CD4-positive, alpha-beta T cell treated with Interleukin-12 subunit alpha and Interleukin-12 subunit beta, for 1 hour (primary cell): ENCODE measurements at regions not wholly inside any gene's neighbourhood (a gene's known extent, or its start where the extent isn't known, plus 50 kb on each side); places are given as distances from the start of the nearest gene placed in this dataset.

ENCODE experiments used
- DNase-seq: peaks from one replicate; pipeline ENCODE4 v3.0.0-alpha.2; 2020

DNA sequence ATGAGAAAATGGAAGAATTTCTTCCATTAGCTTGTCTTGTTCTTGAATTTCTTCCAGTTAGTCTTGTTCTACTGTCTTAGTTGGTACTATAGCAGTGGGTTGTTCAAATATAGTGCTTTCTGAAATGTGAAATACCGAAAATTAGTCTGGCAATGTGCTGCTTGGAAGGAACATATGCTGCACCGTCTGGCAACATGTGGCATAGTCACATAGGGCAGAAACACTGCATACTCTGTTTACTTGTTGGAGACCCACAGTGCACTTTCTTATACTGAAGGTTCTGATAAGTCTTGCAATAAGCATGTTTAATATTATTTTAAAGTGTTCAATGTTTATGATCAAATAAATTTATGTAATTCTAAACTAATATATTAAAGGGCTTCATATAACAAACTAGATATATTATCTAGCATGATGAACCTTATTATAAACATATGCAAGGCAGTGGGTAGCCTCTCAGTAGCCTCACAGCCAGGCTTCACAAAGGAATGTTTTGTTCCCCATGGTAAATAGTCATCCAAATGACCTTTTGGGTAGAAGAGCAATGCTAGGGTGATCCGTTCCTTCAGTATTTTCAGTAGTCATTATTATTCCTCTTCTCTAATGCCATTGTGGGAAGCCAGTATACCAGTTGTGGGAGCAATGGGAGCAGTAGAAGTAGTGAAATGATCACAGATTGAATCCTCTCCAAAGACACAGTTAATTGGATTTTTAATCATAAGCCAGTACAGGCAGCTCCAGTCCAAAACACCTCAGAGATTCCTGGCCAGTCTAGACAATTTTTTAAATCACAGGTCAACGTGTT, 1106.7 kb downstream of the DTWD2 start:
- no peak for DNase-seq

DNA sequence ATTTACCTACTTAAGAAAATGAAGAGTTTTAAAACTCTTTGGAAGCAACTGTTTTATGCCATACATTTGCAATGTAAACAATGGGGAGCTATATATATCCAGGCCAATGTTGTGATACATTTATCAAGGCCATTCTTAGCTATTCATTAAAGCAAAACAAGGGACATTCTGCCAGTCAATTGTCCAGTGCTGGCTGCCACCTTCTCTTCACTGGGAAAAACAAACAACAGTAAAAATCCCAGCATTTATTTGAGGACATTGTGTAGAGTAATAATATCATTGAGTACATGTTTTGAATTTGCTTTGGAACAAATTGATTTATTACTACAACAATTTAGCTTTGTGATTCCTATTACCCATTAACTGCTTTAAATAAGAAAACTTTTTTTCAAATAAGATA, 1107.4 kb downstream of the DTWD2 start:
- DNase-seq: no peak

DNA sequence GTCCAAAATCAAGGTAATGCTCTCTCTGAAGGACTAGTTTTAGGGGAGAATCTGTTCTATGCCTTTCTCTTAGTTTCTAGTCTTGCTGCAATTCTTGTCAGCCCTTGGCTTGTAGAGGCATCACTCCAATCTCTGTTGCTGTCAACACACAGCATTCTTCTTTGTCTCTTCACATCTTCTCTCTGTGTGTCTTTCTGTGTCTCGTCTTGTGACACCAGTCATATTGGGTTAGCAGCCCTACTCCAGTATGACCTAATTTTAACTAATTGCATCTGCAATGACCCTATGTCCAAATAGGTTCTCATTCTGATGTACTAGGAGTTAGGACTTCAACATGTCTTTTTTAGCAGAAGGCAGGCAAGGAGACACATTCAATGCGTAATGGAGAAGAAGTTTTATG, 1110.6 kb downstream of the DTWD2 start:
- DNase-seq: no peak

DNA sequence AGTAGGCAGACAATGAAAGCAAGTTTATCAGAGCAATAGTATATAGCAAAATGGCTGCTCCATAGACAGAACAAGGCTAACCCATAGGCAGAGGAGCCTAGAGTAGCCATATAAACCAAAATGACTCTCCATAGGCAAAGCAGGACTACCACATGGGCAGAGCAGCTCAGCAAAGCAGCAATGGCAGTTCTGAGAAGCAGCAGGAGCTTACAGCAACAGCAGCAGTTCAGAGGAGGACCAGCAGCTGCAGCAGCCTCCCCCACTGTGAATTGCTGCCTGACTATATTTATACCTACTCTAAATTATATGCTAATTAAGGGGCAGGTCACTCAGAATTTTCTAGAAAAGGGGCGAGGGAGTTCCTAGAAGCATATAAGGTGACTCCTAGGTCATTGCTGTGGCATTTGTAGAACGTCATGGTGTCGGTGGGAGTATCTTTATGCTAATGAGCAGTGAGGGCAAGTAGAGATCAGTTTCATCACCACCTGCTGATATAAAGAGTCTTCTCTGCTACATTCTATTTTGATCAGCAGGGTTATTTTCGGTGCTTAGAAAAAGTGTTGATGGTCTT, 1115.5 kb downstream of the DTWD2 start:
- DNase-seq: no peak

DNA sequence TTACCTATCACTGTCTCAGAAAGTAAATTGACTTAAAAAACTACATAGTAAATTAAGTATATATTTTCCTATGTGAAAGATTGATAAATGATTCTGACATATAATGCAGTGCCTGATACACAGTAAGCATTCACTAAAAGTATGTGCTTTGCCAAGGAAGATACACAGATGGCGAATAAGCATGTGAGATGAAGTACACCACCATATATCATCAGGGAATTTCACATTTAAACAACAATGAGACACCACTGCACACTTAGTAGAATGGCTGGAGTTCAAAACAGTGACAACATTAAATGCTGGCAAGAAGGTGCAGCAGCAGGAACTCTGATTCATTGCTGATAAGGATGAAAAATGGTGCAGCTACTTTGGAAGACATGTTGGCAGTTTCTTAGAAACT, 1118.8 kb downstream of the DTWD2 start:
- no peak for DNase-seq

DNA sequence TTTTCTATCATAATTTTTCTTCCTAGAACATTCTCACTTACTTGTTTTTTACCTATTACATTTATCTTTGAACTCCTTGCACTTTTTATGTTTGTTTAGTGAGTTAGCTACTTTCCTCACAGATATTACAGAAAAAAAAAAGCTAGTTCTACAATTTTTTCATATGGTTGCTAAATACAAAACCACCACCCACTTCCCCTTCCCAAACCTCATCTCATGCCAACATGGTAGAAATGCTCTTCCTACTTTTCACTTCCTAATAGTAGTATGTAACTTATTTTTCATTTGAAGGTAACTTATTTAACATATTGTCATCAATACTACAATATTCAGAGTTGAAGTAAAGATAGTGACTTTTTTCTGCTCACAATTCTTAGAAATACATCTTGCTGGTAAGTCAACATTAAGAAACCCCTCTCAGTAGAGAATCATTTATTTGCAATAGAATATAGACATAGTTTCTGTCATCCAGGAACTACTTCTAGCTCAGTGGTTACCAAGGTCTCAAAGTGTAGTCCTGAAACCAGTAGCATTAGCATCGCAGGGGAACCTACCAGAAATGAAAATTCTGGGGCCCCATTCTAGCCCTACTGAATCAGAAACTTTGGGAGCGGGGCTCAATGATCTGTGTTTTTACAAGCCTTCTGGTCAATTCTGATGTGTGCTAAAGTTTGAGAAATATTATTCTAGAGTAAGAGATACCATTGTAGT, 1124.6 kb downstream of the DTWD2 start:
- DNase-seq: no peak

DNA sequence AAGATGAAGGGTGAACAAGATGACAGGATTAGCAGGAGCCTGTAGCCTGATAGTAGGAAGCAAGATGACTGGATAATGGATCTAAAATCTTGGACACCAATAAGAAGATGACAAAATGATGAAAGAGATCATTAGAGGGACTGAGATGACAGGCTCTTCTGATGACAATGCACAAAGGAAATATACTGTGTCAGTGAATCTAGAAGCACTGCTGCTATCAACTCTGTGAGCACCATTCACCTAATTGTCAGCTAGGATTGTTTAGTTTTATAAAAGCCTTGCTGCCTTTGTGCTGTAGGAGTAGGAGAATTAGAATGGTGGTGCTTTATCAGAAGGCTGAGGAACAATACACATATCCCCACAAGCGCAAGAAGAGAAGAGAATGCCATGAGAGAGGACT, 1127.8 kb downstream of the DTWD2 start:
- DNase-seq: no peak

DNA sequence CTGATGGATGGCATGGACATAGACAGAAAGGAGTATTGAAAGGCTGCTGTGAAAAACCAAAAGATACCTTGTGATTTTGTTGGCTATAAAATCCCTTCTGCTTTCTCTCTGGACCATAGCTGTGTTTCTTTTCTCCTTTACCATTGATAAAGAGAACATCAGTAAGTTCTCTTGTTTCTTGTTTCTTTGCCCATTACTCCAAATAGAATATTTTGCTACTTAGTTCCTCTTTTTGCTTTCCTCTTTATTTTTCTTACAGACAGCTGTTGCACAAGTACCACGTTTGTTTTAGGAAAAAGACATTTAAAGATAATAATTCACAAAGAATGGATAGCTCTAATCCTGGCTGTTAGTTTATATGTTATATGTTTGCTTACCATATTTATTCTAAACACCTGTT, 1129.2 kb downstream of the DTWD2 start:
- DNase-seq: no peak

DNA sequence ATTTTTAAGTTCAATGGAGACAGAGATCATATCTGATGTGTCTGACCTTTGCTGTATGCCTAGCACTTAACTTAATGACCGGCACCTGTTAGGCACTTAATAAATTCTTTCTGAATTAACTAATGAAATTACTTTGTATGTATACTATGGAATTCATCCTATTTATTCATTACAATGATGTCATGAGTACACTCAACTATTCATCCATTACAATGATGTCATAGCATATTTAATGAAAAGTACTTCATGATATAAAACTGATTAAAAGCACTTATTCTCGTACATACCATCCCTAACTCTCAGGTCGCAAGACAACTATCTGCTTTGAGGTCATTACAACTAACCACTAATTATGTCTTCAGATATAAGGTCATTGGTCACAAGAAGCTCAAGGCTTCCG, 1131.6 kb downstream of the DTWD2 start:
- no peak for DNase-seq

DNA sequence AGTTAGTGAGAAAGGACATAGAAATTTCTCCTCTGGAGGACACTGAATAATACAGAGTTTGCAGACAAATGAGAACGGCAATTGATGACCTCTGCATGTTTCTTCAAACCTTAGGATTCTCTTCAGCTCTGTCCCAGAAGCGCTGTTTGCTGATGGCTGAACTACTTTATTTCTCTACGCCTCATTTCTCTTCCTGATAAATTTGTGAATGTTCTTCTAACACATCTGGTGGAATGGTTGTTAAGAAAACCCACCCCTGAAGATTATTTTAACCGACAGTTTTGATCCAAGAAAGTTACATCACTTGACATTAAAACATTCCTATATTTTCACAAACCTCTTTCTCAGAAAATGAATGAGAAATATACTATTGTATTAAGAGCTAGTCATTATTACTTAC, 1150.6 kb downstream of the DTWD2 start:
- no peak for DNase-seq

DNA sequence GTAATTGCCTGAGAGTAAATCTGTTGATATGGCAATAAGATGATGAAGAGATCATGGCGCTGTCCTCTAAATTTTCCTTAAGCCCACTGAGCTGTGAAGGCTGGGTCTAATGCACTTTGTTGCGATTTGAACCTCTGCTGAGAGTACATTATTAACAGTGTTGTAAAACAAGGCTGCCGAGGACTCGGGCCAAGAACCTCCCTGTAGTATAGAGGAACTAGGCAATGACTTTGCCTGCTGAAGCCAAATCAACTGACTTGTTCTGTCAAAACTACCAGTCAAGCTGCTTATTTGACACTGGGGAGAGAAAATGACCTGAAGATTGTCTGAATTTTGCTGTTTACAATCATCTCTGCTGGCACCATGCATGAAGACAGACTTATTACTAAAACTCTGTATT, 1154.7 kb downstream of the DTWD2 start:
- no peak for DNase-seq

DNA sequence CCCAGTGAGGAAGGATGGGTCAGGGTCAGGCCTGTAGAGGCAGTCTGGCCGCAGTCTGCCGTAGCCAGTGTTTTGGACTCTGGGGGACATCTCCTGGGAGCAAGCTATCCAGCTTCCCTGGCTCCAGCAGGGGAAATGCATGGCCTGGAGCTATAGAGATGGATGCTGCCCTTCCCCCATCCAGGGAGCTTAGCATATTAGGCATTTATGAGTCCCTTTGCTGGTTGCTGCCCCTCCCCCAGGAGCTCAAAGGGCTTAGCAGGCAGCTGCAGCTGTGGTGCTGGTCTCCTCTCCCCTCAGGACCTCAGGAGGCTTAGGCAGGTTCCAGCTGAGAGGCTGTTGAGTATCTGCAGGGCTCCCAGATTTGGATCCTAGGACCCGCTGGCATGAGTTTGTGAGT, 1158.7 kb downstream of the DTWD2 start:
- no peak for DNase-seq

DNA sequence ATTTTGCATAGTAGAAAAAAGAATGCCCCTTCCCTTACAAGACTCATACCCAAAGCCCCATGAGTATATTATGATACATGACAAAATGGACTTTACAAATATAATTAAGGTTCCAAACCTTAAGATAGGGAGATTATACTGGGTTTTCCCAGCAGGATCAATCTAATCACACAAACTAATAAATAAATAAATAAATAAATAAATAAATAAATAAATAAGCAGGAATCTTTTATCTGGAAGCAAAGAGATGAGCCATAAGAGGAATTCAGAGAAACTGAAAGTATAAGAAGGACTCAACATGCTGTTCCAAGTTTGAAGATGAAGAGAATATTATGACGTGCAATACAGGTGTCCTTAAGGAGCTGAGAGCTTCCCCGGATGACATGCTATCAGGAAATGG, 1174.5 kb downstream of the DTWD2 start:
- no peak for DNase-seq

DNA sequence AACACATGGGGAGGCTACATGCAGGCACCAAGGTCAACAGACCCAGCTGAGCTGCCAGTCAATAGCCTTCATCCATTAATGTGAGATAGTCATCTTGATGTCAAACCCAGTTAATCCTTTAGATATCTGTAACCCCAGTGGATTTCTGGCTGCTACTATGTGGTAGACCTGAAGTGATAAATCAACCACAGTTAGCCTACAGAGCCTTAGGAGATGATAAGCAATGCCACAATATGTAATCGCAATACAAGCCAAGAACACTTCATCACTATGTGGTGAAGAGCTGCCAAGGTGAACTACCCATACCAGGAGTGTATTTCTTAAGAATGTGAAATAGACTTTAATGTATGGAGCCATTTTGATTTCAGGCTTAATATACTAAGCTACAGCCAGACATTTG, 1175.5 kb downstream of the DTWD2 start:
- DNase-seq: no peak

DNA sequence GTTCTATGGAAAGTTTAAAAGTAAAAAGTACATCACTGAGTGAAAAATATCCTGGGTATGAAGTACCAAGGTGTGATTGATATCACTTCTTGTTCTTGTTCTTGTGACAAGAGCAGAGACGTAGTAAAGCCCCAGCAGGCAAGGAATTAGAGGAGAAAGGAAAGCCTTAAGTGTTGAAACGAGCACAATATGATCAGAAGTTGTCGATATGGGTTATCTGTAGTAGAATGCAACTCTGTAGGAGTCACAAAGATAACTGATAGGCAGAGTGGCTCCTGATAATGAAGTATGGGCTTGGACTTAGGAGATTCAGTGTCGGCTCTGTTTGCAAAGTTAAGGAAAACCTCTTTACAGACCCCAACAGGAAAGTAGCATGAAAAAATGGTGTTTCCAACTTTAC, 1179.1 kb downstream of the DTWD2 start:
- no peak for DNase-seq

DNA sequence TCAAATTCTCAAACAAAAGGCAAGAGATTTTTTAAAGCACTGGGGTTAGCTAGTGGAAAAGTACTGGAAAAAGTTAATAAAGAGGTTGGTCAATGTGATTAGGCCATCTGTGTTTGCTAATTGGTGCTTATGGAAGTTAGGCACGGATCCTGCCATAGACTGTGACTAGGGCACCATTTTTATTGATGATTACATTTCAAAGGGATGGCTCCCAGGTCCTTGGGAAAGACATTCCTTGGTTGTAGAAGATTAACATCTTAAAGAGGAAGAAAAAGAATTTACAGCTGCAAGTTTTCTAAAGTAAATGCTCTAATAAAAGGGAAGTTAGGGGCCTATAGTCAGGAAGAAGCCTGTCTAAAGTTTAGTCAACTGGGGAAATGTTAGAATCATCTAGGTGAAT, 1183.3 kb downstream of the DTWD2 start:
- no peak for DNase-seq

DNA sequence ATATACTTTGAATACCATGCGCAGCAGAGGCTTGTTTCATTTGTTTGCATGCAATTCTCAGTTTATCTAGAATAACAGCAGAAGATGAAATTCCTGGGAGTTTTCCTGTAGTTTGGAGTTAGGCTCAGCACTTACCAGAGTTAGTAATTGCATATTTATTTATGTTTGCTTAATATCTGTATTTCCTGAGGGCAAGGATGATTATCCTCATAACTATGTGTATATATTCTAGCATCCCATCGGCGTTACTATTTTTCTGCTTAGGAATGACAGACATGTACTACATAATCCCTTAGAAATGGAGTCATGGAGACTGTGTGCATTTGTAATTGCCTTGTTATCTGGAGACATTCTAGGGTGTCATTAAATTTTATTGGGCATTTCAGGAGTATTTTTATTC, 1184.8 kb downstream of the DTWD2 start:
- no peak for DNase-seq

DNA sequence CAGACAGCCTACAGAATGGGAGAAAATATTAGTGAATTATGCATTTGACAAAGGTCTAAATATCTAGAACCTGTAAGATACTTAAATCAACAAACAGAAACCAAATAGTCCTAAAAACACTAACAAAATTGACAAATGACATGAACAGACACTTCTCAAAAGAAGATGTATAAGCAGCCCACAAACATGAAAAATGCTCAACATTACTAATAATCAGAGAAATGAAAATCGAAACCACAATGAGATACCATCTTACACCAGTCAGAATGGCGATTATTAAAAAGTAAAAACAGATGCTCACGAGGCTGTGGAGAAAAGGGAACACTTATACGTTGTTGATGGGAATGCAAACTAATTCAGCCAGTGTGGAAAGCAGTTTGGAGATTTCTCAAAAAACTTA, 1186.8 kb downstream of the DTWD2 start:
- no peak for DNase-seq

DNA sequence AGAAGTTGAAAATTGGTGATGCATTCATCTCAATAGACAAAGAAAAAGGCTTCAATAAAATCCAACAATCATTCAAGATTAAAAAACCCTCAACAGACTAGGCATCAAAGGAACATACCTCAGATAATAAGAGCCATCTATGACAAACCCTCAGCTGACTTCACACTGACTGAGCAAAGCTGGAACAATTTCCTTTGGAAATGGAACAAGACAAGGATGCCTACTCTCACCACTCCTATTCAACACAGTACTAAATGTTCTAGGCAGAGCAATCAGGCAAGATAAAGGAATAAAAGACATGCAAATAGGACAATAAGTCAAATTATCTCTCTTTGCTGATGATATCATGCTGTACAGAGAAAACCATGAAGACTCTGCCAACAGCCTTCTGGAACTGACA, 1188.1 kb downstream of the DTWD2 start:
- DNase-seq: no peak

DNA sequence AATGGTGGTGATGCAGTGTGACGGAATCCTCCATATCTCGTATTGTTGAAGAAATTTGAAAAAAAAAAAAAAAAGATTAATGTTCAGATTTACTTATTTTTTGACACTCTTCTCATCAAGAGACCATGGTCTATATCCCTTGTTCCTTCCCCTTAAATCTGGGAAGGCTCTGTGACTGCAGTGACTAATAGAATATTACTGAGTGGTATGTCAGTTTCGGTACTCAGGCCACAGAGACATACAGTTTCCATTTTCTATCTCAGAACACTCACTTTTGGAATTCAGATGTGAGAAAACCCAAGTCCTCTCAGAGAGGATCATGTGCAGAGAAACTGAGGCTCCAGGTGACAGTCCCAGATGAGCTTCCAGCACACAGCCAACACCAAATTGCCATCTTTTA, 1193.5 kb downstream of the DTWD2 start:
- no peak for DNase-seq

DNA sequence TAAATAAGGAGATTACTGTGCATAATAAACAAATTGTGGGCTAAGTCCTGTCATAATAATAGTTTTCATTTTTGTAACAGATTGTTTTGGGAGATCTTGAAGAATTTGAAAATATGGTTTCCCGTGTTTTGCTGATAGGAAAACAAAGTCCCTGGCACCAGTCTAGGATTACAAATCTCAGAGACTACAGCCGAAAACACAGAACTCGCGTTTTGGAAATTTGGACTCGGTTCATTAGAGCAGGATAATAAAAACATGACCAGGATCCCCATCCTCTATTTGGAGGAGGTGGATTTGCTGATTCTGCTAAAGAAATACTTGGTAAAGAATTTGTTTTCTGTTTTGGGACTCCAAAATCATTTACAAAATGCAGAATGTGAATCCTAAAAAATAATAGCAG, 1194.4 kb downstream of the DTWD2 start:
- DNase-seq: no peak

DNA sequence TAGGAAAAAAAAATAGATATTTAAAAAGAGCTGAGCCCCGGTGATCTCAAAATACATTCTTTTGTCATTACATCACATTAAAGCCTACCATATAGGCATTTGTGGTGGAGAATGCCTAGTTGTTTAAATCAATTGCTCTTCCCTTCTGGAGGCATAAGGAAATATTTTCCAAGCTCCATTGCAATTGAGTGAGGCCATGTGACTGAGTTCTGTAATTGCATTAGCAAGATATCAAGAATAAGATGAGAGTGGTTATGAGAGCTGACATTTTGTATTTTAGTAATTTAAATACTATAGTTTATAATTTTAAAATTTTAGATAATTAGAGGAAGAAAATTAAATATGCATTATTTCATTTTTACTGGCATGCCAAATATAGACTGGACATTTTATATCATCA, 1195.9 kb downstream of the DTWD2 start:
- no peak for DNase-seq

DNA sequence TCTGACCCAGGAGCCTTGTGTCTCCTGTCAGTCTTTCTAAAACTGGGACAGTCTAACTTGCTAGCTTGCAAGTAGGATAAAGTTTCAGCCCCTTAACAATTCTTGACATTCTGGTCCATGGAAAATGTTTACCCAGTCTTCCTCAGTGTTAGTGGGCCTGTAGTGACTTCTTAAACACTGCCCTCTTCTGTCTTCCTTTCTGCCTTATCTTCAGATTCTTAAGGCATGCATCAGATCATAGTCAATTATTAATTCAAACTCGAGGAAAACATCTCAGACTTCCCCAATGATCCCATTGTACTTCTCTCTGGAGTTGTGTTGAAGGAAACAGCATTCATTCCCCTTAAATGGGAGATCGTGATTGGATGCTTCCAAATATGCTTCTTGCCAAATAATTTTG, 1199.8 kb downstream of the DTWD2 start:
- DNase-seq: no peak

DNA sequence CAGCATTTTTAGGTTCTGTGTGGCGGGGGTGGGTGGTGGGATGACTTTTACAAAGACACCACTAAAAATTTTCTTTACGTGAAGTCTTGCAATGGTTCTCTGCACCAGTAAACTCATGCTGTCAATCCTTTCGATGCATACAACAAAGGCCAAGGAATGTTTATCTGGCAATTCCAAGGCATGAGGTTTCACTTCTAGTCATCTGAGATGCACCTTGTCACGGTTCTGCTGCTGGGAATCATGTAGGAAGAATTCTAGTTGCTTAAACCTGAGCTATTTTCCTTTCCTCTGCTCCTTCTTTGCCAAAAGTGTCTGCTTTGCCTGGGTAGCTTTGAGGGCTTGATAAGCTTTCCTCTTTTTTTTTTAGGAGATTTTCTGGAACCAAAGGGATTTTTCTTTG, 1204.5 kb upstream of the SEMA6A start:
- DNase-seq: no peak

DNA sequence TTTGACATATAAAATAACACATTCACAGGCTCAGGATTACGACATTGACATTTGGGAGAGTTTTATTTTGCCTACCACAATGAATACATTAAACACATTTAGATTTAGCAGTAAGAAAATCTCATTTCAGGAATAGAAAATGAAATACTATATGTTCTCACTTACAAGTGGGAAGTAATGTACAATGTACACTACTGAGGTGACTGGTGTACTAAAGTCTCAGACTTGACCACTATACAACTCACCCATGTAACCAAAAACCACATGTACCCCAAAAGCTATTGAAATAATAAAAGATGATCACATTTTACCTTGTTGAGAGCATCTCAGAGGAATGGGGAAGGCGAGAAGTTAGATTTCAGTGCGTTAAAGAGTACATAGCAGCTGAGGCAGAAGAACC, 1202.4 kb upstream of the SEMA6A start:
- DNase-seq: no peak
